PC-9 (cell line): ENCODE measurements at regions not wholly inside any gene's neighbourhood (a gene's known extent, or its start where the extent isn't known, plus 50 kb on each side); places are given as distances from the start of the nearest gene placed in this dataset.

Experiments used
- BruUV-seq: library from RNA; stranded (reverse); fragments of 400-500 nt; replicated peaks from 2 replicates; lab custom pipeline; 2021; lab: Mats Ljungman, UMichigan
- CTCF ChIA-PET: fragments of 300-600 bp; sonication (Branson Sonifier 250); formaldehyde crosslinking; loops from one replicate; lab custom pipeline; 2022; ENCODE audit warnings: antibody characterized with exemption; lab: Charles Lee
- POLR2A ChIA-PET: fragments of 300-600 bp; sonication (Branson Sonifier 250); formaldehyde crosslinking; loops from one replicate; lab custom pipeline; 2022; ENCODE audit warnings: antibody characterized with exemption; ENCODE audit not compliant: unreplicated experiment; lab: Charles Lee
- DNase-seq, 2 experiments: peaks; one replicate each; pipeline versions ENCODE4 v3.0.0 to v3.0.0-alpha.2; 2015 to 2022; ENCODE audit warnings: mixed read lengths in 1 of 2
- H2AFZ ChIP-seq: fragments of 200-600 bp; sonication (generic); 2 replicates; pipeline ENCODE4 v1.8.1; 2017; ENCODE audit warnings: antibody characterized with exemption
- H3F3A ChIP-seq: fragments of 200-600 bp; sonication (generic); 2 replicates; pipeline ENCODE4 v1.8.1; 2017; ENCODE audit warnings: antibody characterized with exemption, mild to moderate bottlenecking, low read depth; ENCODE audit not compliant: insufficient read depth
- H3K27ac ChIP-seq: fragments of 200-600 bp; sonication (generic); 2 replicates; pipeline ENCODE4 v1.6.1; 2016; ENCODE audit warnings: mixed run types
- H3K27me3 ChIP-seq: fragments of 200-600 bp; sonication (generic); 2 replicates; pipeline ENCODE4 v1.6.1; 2016; ENCODE audit warnings: low read depth, mixed run types; ENCODE audit not compliant: insufficient read depth
- H3K36me3 ChIP-seq: fragments of 200-600 bp; sonication (generic); 2 replicates; pipeline ENCODE4 v1.6.1; 2016; ENCODE audit warnings: low read depth, mixed run types
- H3K4me1 ChIP-seq: fragments of 200-600 bp; sonication (generic); replicated peaks from 2 replicates; pipeline ENCODE4 v1.6.1; 2016; ENCODE audit warnings: mixed run types; ENCODE audit not compliant: insufficient read depth
- H3K4me2 ChIP-seq: fragments of 200-600 bp; sonication (generic); 2 replicates; pipeline ENCODE4 v1.6.1; 2017; ENCODE audit warnings: mixed run types
- H3K4me3 ChIP-seq: fragments of 200-600 bp; sonication (generic); 2 replicates; pipeline ENCODE4 v1.6.1; 2016; ENCODE audit warnings: mixed run types
- H3K79me2 ChIP-seq: fragments of 200-600 bp; sonication (generic); 2 replicates; pipeline ENCODE4 v1.6.1; 2017; ENCODE audit warnings: low read depth, mixed run types
- H3K9me2 ChIP-seq: fragments of 200-600 bp; sonication (generic); 2 replicates; pipeline ENCODE4 v1.8.1; 2017; ENCODE audit warnings: mild to moderate bottlenecking; ENCODE audit not compliant: insufficient read depth
- H3K9me3 ChIP-seq: fragments of 200-600 bp; sonication (generic); 2 replicates; pipeline ENCODE4 v1.8.1; 2016; ENCODE audit warnings: low read depth; ENCODE audit not compliant: insufficient read depth
- H4K20me1 ChIP-seq: fragments of 200-600 bp; sonication (generic); 2 replicates; pipeline ENCODE4 v1.8.1; 2017; ENCODE audit not compliant: insufficient read depth
- CTCF ChIP-seq: fragments of 200-600 bp; sonication (generic); conservative IDR thresholded peaks from 2 replicates; pipeline ENCODE4 v1.6.1; 2017; ENCODE audit warnings: mixed run types, antibody characterized with exemption, mild to moderate bottlenecking, moderate library complexity
- EZH2 ChIP-seq: fragments of 200-600 bp; sonication (generic); IDR thresholded peaks from 2 replicates; pipeline ENCODE4 v1.8.0; 2017; ENCODE audit warnings: antibody characterized with exemption, low read depth
- intact Hi-C: fragments of 100-400 bp; cut with micrococcal nuclease; formaldehyde crosslinking; loops from one replicate; pipeline ENCODE4 v1.10.0; 2022; ENCODE audit not compliant: unreplicated experiment

GRCh38 chr11:130707217-130707616, 209.1 kb downstream of the SNX19 start:
- no peak for DNase-seq
- Histone ChIP-seq H3K4me3 (no peak overlapping the region), H3K79me2 (no peaks in the 10 kb centered on the region), H3K9me2 (no peaks in the 10 kb centered on the region), H3K4me1 (no peaks in the 10 kb centered on the region), H3K27me3 (no peaks in the 10 kb centered on the region), H4K20me1 (no peaks in the 10 kb centered on the region), H2AFZ (no peak overlapping the region), H3K4me2 (no peak overlapping the region), H3F3A (no peaks in the 10 kb centered on the region), H3K27ac (no peak overlapping the region), H3K9me3 (peaks cover 2% of the 10 kb centered on the region; the same call in 1 of the 2 replicates), H3K36me3 (no peaks in the 10 kb centered on the region)
- TF ChIP-seq EZH2 = no peak
- no peak for TF ChIP-seq CTCF
- ChIA-PET POLR2A (no interaction called here), CTCF (no interaction called here)
- no TSS peak for BruUV-seq
- intact Hi-C loops = no loop called here

GRCh38 chr11:130709531-130709930, 206.7 kb downstream of the SNX19 start:
- no peaks in the 10 kb centered on the region for H3K36me3 ChIP-seq
- ChIA-PET POLR2A (no interaction called here), CTCF (no interaction called here)

GRCh38 chr11:130710021-130710420, 206.3 kb downstream of the SNX19 start:
- no TSS peak for BruUV-seq
- peaks cover 2% of the 10 kb centered on the region; the same call in 1 of the 2 replicates for H3K9me3 ChIP-seq
- CTCF ChIA-PET = no interaction called here

More at GRCh38 chr11:130709531-130709930, 206.7 kb downstream of the SNX19 start:
- TF ChIP-seq CTCF (no peak), EZH2 (no peak)
- Histone ChIP-seq H3K9me2 (no peaks in the 10 kb centered on the region), H3K9me3 (peaks cover 2% of the 10 kb centered on the region; the same call in 1 of the 2 replicates), H3K4me3 (no peak overlapping the region), H3K27ac (no peak overlapping the region), H4K20me1 (no peaks in the 10 kb centered on the region), H3K79me2 (no peaks in the 10 kb centered on the region), H2AFZ (no peak overlapping the region), H3K27me3 (no peaks in the 10 kb centered on the region), H3K4me1 (no peaks in the 10 kb centered on the region), H3F3A (no peaks in the 10 kb centered on the region), H3K4me2 (no peak overlapping the region)
- no peak for DNase-seq
- intact Hi-C loops = no loop called here
- BruUV-seq = no TSS peak

More at GRCh38 chr11:130710021-130710420, 206.3 kb downstream of the SNX19 start:
- Histone ChIP-seq H3K27ac (no peak overlapping the region), H3K4me1 (no peaks in the 10 kb centered on the region), H3K9me2 (no peaks in the 10 kb centered on the region), H3K4me3 (no peak overlapping the region), H4K20me1 (no peaks in the 10 kb centered on the region), H2AFZ (no peak overlapping the region), H3K4me2 (no peak overlapping the region), H3K36me3 (no peaks in the 10 kb centered on the region), H3K27me3 (no peaks in the 10 kb centered on the region), H3F3A (no peaks in the 10 kb centered on the region), H3K79me2 (no peaks in the 10 kb centered on the region)
- POLR2A ChIA-PET = no interaction called here
- TF ChIP-seq EZH2 = no peak
- no peak for TF ChIP-seq CTCF
- intact Hi-C loops = no loop called here
- DNase-seq = no peak
